GM19397 (cell line): ENCODE measurements at regions not wholly inside any gene's neighbourhood (a gene's known extent, or its start where the extent isn't known, plus 50 kb on each side); places are given as distances from the start of the nearest gene placed in this dataset.

Experiments
- ATAC-seq: cut with Tn5 transposase; IDR thresholded peaks from one replicate; pipeline ENCODE4 v1.9.1; 2021; ENCODE audit warnings: mild to moderate bottlenecking, moderate library complexity; ENCODE audit not compliant: unreplicated experiment

GRCh38 chr2:45275806-45276205 lies 266.6 kb upstream of the SIX2 start:
- no peak for ATAC-seq

DNA sequence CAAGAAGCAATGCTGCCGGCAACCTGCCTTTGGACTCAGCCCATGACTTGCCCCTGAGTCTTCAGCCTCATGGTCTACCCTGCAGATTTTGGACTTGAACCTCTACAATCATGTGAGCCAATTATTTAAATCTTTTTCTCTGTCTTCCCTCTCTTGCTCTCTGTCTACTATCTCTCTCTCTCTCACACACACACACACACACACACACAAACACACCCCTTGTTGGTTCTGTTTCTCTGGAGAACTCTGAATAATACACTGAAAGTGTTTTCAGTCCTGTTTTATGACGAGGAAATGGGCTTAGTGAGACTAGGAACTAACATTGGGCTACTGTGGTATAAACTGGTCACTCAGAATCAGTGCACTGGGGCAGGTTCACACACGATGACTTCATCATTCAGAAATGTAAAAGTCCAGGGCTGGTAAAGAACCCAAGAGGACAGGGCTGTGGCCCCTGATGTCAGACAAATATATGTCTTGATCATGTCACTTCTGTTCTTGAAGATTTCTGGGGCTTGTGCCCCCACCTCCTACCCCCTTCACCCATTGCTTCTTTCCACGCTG lies 266.1 kb upstream of the SIX2 start:
- no peak for ATAC-seq

- no peak for ATAC-seq
These were observed 265.1 kb upstream of the SIX2 start for GRCh38 chr2:45274250-45274926.

DNA sequence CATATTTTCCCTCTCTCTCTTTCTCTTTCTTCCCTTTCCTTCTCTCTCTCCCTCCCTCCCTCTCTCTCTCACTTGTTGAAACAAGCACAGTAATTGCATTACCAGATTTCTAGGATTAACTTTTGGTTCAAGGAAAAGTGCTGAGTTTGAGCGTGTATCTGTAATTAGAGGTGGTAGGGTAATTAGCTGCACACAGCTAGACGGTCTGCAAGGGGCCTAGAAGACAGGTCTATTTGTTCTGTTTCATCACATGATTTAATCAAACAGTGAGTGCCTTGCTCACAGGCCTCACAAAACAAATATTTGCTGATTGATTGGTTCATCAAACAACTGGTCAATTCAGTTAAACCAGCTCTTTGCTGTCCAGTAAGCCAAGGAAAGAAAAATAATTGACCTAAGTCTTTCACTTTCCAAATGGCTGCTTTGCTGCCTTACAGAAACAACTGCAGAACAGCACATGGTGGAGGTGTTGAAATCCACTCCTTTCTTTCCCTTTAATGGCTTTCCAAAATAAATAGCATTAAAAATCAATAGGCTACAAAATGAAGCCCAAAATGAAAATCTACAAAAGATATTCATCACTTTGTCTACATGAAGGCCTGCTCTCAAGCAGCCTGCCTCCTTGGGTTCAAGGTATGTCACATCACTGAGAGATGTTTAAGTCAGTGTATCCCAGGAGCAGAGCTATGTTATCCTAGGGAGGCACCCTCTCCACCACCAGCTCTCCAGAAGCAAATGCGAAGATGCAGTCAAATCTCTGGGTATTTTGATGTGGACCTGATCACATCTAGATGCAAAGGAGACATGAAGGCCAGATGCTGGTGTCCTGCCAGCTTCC lies 264.4 kb upstream of the SIX2 start:
- ATAC-seq, result no peak

- no peak for ATAC-seq
These were observed 263.5 kb upstream of the SIX2 start for GRCh38 chr2:45272549-45273265.

DNA sequence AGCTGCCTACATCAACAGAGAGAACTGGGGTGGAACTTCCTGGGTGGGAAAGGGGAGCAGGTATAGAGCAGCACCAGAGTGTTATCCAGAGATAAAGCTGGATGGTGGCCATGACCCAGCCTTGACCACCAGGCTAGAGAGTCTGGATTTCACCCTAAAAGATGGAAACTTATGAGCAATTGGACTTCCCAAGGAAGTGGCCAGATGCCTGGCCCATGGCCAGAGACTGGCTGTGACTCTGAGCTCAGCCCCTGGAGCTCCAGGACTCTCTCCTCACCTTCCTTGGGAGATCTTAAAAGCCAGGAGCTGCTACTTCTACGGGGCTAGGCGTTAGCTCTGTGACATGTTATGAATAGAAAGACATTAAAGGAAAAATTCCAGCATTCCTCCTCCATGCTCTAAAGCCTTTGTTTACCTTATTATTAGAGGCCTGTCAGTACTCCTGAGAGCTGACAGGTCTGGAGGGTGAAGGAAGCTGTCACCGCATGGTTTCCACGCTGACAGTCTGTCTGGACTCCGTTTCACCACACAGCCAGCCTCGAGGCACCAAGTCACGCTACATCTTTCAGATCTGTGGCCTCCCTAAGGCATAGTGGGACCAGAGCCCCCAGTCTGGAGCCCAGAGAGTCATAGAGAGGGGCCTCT lies 260.0 kb upstream of the SIX2 start:
- no peak for ATAC-seq

DNA sequence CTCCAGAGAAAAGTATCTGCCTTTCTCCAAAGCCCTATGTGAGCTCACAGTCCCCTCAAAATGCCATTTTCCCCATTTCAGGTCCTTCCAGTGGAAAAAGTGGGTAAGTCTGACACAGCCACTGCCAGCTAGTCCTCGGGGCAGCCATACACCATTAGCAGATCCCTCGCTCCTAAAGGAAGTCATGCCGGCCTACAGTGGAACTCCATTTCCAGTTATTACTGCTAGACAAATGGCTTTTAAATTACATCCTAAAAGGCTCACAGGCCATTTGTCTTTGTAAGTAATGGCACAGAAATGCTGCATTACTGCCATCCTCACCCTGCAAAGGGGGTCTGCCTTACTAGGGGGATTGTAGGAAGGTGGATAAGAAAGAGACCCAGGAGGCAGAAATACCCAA lies 259.4 kb upstream of the SIX2 start:
- ATAC-seq, result no peak

- ATAC-seq, result no peak
These were observed 258.0 kb upstream of the SIX2 start for GRCh38 chr2:45267062-45267792.

GRCh38 chr2:45265336-45265735 lies 256.1 kb upstream of the SIX2 start:
- no peak for ATAC-seq

GRCh38 chr2:45264227-45265225 lies 255.3 kb upstream of the SIX2 start:
- ATAC-seq, result no peak

DNA sequence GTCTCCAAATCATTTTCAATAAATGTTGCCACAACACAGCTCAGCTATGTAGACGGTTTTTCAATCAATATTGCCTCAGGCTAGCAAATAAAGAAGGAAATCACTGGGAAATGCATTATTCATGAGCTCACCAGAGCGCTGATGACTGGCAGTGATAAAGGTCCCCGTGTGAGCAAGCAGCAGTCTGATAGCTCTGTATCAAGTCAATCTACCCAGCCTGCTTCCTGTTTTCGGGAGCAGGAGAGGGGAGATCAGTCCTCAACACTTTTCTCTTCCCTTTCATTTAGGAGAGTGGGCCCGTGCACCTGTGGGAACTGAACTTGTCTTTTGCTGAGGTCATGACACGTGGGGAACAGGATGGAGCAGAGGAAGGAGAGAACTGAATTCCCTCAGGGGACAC lies 253.9 kb upstream of the SIX2 start:
- no peak for ATAC-seq

GRCh38 chr2:45261746-45262145 lies 252.5 kb upstream of the SIX2 start:
- ATAC-seq, result no peak

DNA sequence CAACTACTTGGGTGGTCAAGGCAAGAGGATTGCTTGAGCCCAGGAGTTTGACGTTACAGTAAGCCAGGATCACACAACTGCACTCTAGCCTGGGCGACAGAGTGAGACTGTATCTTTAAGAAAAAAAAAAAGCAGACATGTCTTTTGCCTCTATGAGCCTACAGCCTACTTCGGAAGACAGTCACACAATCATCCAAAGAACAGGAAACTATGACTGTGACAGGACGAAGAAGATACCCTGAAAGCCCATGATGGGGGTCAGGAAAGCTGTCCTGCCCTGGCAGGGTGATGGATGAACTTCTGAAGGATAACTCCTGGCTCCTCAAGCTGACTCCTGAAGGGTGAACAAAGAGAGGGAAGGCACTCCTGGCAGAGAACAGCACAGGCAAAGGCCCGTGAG lies 251.7 kb upstream of the SIX2 start:
- no peak for ATAC-seq

GRCh38 chr2:45259547-45260160 lies 250.4 kb upstream of the SIX2 start:
- no peak for ATAC-seq

- no peak for ATAC-seq
These were observed 249.9 kb upstream of the SIX2 start for GRCh38 chr2:45259138-45259537.

GRCh38 chr2:45258311-45258710 lies 249.1 kb upstream of the SIX2 start:
- ATAC-seq, result no peak

GRCh38 chr2:45257820-45258219 lies 248.6 kb upstream of the SIX2 start:
- ATAC-seq, result no peak

- ATAC-seq, result no peak
These were observed 247.8 kb upstream of the SIX2 start for GRCh38 chr2:45256867-45257641.
